GM10266 (cell line): ENCODE measurements at regions not wholly inside any gene's neighbourhood (a gene's known extent, or its start where the extent isn't known, plus 50 kb on each side); places are given as distances from the start of the nearest gene placed in this dataset.

Source experiments
- DNase-seq: peaks from one replicate; pipeline ENCODE4 v3.0.0; 2012; ENCODE audit errors: extremely low spot score
- TF ChIP-seq, protein P1 (sequence below): IDR thresholded peaks from 2 replicates; pipeline ENCODE4 v1.5.1; 2012; ENCODE audit warnings: mild to moderate bottlenecking, low read depth; ENCODE audit not compliant: control insufficient read depth, insufficient read depth; ENCODE audit errors: missing control alignments

DNA sequence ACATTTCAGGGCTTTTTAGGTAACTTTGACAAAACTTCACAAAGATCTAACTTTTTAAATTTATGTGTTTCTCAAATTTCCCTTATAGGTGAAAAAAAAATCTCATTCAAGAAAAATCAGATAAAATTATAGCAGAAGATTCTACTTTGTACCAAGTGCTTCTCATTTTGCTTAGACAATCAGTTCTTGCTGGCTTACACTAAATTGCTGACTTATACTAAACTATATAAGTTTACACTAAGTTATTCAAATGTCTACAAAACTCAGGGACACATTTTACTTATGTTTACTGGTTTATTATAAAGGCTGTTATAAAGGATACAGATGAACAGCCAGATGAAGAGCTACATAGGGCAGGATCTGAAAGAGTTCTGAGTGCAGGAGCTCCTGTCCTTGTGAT, 195.1 kb downstream of the ZPLD1 start:
- DNase-seq: no peak
- TF ChIP-seq, protein P1, sequence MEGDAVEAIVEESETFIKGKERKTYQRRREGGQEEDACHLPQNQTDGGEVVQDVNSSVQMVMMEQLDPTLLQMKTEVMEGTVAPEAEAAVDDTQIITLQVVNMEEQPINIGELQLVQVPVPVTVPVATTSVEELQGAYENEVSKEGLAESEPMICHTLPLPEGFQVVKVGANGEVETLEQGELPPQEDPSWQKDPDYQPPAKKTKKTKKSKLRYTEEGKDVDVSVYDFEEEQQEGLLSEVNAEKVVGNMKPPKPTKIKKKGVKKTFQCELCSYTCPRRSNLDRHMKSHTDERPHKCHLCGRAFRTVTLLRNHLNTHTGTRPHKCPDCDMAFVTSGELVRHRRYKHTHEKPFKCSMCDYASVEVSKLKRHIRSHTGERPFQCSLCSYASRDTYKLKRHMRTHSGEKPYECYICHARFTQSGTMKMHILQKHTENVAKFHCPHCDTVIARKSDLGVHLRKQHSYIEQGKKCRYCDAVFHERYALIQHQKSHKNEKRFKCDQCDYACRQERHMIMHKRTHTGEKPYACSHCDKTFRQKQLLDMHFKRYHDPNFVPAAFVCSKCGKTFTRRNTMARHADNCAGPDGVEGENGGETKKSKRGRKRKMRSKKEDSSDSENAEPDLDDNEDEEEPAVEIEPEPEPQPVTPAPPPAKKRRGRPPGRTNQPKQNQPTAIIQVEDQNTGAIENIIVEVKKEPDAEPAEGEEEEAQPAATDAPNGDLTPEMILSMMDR: no peak

DNA sequence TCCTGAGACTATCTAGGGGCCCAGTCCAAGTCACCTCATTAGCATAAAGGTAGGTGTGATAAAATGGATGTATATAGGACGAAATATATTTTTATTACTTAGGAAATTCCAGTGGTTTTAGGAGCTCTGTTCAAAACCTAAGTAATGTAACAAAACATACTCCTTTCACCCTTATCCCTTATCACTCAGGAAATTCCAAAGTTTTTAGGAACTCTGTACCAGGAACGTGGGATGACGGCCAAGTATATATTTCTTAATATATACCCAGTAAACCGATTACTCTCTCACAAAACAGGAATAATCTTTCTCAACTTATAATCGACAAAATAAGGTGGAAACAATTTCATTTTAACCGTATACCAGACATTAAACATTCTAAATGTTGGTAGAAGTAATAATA, 195.7 kb downstream of the ZPLD1 start:
- no peak for DNase-seq
- TF ChIP-seq, protein P1: no peak

DNA sequence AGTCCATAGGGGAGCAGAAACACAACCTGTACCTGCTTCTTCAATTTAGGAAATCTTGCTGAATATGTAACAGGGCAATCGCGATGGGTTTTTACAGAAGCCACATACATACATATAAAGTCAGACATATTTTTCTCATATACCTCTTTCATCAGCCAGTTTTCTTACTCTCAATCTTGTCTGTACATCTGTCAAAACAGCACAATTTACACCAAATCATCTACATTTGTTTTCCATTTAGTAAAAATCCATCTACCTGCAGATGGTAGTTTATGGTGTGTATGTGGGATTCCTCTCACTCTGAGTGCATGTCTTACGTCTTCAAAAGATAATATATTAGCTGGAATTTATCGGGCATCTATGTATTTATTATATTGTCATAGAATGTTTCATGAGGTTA, 208.7 kb downstream of the ZPLD1 start:
- DNase-seq: no peak

GRCh38 chr3:102646557-102646956, 211.7 kb downstream of the ZPLD1 start:
- DNase-seq: no peak
- TF ChIP-seq, protein P1: no peak

More for the DNA sequence above, 208.7 kb downstream of the ZPLD1 start:
- TF ChIP-seq, protein P1: no peak

GRCh38 chr3:102660653-102661052, 225.8 kb downstream of the ZPLD1 start:
- TF ChIP-seq, protein P1: no peak
- DNase-seq: no peak

- DNase-seq: no peak
Observed at GRCh38 chr3:102661707-102662497, 227.1 kb downstream of the ZPLD1 start.

DNA sequence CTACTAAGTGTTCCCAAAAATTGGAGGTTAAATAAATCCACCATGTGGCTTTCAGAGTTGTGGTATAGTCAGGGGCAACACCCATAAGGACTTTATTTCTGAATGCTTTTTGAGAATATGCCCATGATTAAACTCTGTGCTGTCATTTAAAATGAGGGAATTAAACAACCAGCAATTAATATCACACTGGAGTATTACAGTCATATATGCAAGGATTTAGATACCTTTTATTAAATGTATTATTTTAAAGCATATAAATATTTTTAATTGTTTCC, 227.6 kb downstream of the ZPLD1 start:
- TF ChIP-seq, protein P1: no peak
- no peak for DNase-seq

More at GRCh38 chr3:102661707-102662497, 227.1 kb downstream of the ZPLD1 start:
- TF ChIP-seq, protein P1: no peak
